ENCODE measurements at regions not wholly inside any gene's neighbourhood (a gene's known extent, or its start where the extent isn't known, plus 50 kb on each side); places are given as distances from the start of the nearest gene placed in this dataset.

DNA sequence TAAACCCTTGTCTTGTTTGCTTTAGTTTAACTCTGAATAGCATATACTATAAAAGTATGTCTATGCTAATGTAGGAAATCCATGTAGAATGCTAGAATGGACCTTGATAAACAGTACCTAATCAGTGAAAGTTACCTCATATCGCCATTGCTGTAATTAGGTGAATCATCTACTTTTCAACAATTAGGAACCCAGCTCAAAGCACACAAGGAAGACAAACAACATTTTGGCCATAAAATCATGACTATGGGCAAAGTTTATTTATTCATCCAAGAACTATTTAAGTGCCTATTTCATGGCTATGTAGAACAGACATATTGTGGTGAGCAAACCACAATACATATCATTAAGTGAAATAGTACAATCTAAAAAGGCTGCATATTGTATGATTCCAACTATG is 1043.2 kb downstream of the BRINP3 start:
- no peak for DNase-seq

DNA sequence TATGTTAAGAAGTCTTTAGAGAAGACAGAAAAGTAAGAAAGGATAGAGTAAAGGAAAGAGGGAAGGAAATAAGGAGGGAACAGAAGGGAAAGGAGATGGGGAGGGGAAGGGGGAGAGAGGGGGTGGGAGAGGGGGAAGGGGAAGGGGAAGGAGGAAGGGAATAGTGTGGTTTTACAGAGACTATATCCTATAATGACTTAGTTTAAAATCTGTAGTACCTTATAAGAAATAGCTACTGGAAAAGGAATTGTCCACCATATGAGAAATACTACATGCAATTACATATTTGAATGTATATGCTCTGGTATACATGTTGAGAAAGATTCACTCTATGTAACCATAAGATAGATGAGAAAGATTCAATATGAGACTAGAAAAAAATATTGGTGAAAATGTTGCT is 1042.3 kb downstream of the BRINP3 start:
- DNase-seq = no peak

DNA sequence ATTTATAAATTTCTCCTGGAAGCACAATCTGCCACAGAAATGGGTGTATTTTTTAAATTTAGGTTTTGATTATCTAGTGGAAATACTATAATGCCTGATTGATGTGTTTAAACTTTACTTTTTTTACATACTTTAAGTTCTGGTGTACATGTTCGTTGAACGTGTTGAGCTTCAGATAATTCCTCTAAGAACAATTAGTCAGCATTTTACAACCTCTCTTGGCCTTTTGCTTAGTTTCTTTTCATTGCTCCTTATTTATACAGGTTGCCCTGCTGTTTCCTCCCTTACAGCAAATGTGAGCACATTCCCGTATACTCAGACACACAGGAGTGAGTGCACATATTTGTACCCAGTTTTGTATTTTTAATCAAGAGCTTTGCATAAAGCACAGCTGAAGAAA is 1038.9 kb downstream of the BRINP3 start:
- DNase-seq = no peak

DNA sequence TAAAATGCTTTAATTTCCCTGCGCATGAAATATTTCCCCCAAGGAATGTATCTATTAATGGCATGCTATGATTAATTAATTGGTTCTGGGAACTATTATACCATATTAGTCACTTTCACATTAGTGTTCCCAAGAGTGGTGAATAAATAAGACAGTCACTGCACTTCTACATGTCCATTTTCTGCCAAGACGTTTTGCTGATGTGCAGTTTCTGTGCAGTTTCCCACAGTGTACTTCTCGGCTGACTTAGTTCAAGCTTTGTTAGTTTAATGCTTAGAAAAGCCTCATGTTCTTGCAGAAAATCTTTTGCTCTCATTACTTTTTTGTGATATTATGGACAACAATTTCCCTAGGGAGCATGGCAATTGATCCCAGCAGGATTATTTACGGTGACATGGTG is 1014.5 kb downstream of the BRINP3 start:
- no peak for DNase-seq

DNA sequence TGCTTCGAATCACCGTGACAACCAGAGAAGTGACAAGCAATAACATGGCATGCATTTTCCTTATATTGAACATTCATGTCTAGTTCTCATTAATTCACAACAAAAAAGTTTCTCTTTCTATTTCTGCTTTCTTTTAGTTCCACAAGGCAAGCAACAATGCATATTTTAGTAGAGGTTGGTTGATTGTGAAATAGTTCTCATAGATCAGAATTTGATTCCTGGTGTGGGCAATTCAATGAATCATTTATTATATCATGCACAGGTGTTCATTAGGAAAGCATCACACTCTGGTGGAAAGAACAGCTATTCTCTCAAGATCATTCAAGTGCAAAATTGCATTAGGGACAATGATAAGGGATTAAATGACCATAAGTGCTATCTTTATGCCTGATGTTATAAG is 980.9 kb downstream of the BRINP3 start:
- DNase-seq = no peak

DNA sequence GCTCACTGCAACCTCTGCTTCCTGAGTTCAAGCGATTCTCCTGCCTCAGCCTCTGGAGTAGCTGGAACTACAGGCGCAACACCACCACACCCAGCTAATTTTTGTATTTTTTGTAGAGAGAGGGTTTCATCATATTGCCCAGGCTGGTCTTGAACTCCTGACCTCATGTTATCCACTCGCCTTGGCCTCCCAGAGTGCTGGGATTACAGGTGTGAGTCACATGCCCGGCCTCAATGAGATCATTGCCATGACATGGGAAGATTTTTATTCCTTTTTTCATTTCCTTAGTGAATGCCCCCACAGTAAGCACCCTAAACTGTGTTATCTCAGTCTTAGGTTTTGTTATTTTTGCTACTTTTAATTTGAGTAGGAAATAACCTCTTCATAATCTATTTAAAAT is 977.9 kb downstream of the BRINP3 start:
- DNase-seq = no peak

DNA sequence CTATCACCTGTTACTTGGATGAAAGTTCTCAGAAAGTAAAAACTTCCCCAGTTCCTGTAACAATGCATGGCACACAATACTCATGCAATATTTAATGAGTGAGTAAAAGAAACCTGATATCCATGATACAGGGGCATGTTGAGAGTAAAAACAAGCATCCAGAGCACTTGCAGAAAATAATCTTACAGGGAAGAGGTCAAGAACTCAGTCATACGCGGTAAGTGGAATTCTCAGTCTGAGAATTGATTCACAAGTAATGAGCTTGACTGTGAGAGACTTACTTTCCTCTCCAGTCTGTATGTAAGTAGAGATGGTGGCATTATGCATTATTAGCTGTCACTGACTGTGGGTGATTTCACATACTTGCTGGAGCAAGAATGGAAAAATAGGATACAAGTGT is 976.9 kb downstream of the BRINP3 start:
- DNase-seq = no peak

DNA sequence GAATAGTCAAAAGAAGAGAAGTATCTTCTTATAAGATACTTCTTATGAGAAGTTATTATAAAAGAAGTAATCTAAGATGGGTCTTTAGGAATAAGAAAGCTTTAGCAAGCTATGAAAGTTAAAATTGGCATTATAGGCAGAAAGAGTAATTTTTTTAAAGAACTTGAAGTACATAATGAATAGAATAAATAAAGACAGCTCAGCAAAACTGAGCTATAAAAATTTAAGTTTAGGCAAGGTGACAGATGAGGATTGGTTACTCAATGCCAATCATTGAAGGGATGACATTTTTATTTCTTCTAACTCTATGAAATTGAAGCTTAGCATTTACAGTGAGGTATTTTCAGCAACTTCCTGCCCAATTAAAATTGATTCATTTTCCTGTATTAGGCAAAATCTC is 966.8 kb downstream of the BRINP3 start:
- DNase-seq = no peak

DNA sequence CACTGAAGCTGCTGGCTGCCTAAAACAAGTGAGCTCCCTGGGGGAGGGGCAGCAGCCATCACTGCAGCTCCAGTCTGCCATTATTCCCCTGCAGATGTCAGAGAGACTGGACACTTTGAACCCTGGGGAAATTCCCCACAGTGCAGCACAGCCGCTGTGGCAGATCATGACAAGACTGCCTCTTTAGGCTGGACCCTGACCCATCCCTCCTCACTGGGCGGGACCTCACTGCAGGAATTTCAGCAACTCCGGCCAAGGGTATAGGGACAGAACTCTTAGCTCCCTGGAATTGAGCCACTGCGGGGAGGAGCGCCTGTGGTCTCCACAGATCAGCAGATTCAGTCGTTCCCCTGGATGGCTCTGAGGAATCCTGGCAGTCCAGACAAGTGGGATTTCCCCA is 964.6 kb downstream of the BRINP3 start:
- DNase-seq = no peak

DNA sequence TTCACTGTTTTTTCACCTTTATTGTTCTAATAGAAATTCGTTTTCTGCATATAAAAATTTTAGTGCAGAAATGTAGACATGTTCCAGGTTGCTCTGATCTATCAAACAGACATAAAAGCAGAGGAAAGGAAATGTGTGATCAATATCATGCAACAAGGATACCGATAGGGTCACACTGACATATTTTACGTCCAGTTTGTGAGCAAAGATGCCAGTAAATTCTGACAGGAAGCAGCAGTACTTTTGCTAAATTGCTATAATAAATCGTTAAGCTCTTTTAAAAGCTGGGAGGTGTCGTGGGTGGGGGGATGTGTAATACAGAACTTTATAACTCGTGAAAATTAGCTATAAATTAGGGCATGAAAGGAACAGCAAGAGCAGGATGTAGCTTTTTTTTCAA is 955.2 kb downstream of the BRINP3 start:
- no peak for DNase-seq

DNA sequence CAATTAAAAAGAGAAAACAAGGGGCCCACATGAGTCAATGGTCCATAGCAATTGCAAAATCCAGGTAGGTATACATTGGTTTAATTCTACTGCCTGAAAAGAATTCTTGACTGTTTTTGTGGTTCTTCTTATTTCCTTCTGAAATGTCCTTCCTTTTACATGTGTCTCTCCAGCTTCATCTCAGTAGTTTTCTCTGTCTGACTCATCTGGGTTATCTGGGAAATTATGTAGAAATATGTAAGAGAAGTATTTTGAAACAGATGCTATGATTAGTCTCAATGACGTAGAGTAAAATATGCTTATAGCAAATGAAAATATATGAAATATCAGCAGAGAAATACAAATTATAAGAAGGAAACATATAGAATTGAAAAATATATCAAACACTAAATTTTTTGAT is 953.2 kb downstream of the BRINP3 start:
- no peak for DNase-seq

DNA sequence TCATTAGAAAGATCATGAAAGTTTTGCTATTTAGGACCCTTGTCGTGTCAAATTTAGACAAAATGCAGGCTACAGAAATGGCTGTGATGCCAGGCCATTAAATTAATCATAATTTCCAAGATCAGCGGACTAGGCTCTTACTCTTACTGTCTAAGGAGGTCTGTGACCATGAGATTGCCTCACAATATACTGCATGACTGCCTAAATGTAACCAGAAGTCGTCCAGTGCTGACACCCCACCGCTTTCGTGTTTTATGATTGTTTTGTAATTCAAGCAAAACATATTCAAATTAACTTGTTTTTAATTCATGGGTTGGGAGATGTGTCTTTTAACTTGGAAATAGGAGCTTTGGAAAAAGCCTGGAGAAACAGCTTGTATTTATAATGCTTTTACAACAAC is 947.5 kb downstream of the BRINP3 start:
- DNase-seq = no peak

DNA sequence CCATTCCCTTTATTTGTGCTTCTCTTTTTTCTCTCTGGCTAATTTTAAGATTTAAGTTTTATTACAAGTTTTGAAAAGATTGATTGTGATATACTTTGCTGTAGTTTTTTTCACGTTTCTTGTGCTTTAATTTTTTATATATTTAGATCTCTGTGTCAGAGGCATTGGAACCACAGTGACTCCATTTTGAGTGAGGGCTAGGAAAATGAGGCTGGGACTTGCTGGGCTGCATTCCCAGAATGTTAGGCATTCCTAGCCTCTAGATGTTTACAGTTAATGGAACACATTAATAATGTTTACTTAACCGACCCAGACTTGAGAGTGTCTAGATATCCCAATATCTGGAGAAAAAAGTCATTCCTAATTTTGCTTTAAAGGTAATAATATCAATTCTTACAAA is 939.4 kb downstream of the BRINP3 start:
- DNase-seq = no peak

DNA sequence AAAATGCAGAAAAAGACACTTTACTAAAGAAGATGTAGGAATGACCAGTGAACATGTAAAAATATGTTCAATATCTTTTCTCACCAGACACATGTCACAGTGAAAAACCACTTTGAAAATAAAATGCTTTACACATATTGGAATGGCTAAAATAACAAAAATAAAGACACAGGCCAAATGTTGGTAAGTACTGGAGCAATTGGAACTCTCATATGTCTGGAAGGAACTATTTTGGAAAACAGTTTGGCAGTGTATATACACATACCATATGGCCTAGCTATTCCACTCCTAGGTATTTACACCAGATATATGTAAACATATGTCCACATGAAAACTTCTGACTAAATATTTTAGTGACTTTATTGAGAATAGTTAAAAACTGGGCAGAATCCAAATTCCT is 927.2 kb downstream of the BRINP3 start:
- no peak for DNase-seq

DNA sequence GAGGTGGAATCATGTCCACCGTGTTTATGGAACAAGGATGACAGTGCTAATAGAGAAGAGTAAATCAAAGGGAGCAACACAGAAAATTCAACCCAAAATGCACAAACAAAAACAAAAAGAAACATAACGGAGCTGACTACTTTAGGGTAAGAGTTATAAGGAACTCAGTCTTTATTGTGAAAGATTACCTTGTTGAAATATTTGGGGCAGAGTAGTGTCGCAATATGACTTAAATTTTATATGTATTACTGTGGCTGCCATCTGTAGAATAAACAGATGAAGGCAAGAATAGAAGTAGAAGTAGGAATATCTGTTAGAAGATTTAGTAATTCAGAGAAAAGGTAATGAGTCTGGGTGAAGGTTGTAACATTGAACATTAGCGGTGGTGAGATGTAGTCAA is 913.9 kb downstream of the BRINP3 start:
- DNase-seq = no peak

DNA sequence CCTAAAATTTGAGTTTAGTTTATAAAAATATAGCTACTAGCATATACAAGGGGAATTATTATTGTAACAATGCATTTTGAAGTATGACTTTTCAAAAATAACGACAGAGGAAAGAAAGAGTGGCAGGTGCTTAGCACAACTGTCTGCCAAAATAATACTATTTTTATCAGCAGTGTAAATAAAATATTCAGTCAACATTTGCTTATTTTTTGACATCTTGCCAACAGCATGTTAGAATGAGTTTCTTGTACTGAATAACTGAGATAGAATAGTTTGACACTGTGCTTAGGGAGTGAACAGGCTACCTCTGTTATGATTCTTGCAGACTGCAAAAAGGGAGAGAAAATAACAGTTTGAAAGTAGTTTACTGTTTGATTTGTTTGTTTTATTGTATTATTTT is 909.8 kb downstream of the BRINP3 start:
- no peak for DNase-seq

DNA sequence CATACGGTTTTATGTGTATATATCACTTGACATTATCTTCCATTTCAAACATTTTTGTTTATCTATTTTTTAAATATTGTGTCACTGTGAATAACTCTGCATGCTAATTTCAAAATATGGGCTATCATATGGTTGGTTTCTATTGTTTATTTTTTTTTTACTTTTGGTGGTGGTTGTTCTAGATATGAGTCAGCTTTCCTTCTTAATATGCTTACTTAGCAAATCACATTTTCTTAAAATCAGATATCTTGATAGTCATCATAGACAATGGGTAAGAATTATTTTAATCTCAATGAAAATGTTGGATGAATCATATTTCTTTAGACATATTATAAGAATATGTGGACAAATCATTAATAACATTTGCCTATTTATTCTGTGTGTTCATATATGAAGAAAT is 881.5 kb downstream of the BRINP3 start:
- no peak for DNase-seq

DNA sequence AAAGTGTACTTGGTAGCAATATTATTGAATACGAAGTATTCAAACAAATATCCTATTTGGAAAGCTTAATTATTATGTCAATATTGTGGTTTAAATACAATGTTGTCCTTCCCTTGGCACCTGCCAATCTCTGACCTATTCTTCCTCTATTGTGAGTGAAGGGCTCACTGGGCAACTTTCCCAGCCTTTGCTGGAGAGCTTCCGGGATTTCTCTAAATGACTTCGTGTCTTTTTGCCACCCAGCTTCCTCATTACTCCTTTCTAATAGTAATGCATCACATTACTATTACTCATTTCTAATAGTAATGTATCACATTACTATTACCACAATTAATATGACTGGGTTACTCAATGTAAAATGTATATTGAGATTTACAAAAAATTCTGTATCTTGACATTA is 880.6 kb downstream of the BRINP3 start:
- DNase-seq = no peak

DNA sequence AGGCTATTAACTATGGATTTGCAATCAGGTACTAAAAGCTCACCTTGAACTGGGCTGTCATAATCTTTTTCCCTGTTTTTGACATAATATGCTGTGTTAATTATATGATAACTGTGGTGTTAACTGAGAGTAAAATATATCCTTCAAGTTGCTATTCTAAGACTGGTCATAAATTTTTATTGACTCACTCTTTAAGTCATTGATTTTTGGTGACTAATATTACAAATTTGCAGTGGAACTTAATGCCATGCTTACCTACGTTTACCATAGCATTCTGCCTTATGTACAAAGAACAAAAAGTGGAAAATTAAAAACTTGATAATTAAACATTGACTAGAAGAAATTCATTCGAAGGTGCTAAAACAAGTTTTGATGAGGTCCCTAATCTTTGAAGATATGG is 872.4 kb downstream of the BRINP3 start:
- DNase-seq = no peak

DNA sequence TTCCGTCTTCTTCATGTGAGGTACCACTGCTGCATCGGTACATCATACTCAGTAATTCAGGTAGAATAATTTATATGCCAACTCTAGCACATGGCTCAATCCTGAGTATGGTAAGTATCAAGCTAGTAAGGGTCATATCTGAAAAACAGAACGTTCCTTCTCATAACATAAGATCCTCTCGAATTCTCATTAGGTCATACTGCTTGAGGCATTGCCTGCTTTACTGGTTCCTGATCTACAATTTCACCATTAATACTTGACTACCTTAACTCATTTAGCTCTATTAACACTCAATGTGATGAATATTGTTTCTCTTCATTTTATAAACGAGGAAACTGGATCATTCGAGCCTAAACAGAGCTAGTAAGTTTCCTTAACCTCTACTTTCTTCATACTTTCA is 871.6 kb downstream of the BRINP3 start:
- no peak for DNase-seq

DNA sequence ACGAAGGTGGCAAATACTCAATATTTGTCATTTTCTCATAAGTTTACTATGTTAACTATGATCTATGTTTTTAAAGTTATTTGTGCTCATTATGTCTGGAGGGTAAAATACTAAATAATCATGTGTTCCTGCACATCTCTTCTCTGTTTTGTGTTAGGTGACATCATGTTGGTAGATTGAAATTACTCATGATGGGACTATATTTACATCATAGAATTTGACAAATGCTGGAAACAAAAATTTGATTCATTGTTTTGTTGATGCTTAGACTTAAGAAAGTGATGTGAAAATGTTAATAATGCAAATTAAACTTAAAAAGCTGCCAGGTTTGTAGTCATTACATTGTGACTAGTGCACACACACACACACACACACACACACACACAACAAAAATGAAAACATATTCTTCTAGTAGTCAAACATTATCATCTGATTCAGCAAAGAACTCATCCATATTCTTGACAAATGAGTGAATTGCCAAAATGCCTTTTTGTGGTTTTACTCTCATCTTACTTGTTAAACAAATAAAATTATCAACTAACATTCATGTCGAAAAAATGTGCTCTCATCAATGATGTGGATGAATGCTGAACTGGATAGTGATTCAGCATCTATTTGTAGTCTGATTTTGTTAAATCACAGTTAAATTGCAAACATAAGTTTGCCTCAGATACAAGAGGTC is 870.7 kb downstream of the BRINP3 start:
- no peak for DNase-seq

DNA sequence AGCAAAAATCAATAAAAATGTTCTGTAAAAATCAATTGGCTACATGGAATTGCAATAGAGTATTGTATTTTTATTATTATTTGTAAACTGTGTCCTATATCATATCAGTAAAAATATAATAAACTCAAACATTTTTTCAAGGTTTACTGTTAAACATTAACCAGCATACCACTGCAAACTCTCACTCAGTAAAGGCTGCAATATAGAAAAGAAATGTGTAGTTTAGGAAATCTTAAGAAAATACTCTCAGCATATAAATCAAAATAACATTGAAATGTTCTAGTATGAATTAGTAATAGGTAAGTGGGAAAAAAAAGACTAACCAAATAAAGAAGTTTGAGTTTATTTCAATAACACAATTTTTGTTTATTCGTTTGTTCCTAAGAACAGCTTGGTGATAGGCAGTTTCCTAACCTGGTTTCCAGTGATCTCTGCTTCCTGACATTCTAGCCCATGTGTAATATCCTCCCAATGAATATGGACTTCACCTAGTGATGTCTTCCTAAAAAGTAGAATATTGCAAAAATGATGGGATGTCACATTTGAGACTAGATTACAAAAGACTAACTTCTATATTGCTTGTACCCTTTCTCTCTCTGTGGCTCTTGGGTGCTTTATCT is 870.1 kb downstream of the BRINP3 start:
- no peak for DNase-seq

DNA sequence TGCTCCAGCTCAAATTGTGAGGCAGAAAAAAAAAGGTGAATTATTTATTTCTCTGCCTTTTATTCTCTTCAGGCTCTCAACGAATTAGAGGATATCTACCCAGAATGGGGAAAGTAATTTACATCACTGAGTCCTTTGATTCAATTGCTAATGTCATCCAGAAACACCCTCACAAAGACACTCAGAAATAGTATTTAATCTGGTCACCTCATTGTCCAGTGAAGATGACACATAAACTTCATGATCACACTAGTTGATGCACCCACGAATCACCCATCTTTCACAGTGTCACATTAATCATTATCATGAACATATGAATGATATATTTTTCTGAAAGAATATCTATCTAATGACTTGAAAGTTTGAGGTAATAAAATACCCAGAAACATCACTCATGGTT is 868.5 kb downstream of the BRINP3 start:
- DNase-seq = no peak

DNA sequence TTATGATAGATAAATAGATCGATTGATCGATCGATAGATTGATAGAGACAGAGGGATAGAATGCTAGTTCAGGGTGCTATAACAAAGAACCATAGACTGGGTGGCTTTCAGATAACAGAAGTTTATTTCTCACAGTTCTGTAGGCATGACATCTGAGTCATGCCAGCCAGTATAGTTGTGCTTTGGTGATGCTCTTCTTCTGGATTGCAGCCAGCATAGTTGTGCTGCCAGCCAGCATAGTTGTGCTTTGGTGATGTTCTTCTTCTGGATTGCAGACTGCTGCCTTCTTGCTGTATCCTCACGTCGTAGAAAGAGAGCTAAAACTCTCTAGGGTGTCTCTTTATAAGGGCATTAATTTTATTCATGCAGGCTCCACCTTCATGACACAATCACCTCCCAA is 860.8 kb downstream of the BRINP3 start:
- DNase-seq = no peak

DNA sequence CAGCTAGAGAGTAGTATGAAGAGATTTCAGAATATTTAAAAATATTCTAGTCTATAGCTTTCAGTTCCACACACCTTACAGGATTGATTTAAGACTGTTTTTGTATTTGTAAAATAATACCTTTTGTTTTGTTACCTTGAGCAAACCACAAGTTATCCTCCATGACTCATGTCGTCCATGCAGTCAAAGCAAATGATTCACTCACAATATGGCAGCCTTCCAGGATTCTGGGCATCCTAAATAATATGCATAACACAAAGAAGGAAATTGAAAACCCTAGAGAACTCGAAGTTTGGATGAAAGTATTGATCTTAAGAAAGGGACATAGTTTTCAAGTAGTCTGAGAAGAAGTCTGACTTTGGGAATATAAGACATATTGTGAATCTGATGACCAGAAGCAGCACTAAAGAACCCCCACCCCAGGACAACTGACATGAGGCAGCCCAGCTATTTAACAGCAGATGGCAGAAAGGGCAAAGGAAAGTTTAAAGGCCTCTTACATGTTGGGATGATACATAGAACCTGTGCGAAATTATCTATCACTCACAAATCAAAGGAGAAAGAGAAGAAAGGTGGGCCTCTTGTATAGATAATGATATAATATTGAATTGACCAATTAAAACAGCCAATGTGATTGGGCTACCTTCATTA is 857.9 kb downstream of the BRINP3 start:
- no peak for DNase-seq
